Type B pancreatic cell (in vitro differentiated cells): ENCODE measurements at regions not wholly inside any gene's neighbourhood (a gene's known extent, or its start where the extent isn't known, plus 50 kb on each side); places are given as distances from the start of the nearest gene placed in this dataset.

Experiments
- DNase-seq: peaks from one replicate; pipeline ENCODE4 v3.0.0; 2021; ENCODE audit warnings: mixed read lengths; ENCODE audit not compliant: unreplicated experiment; ENCODE audit errors: extremely low spot score
- H3K27ac Mint-ChIP-seq: 2 replicates; pipeline ENCODE4 v1.8.0; 2021; ENCODE audit warnings: mild to moderate bottlenecking, mixed read lengths
- H3K27me3 Mint-ChIP-seq: 2 replicates; pipeline ENCODE4 v1.8.0; 2021; ENCODE audit warnings: mixed read lengths
- H3K36me3 Mint-ChIP-seq: 2 replicates; pipeline ENCODE4 v1.8.0; 2021; ENCODE audit warnings: mixed read lengths
- H3K4me1 Mint-ChIP-seq: one replicate; pipeline ENCODE4 v1.8.0; 2021; ENCODE audit warnings: mixed read lengths; ENCODE audit not compliant: unreplicated experiment
- H3K4me3 Mint-ChIP-seq: 2 replicates; pipeline ENCODE4 v1.8.0; 2021; ENCODE audit warnings: mild to moderate bottlenecking, mixed read lengths
- H3K9me3 Mint-ChIP-seq: 2 replicates; pipeline ENCODE4 v1.8.0; 2021; ENCODE audit warnings: mixed read lengths
- CTCF ChIP-seq: fragments of 200-600 bp; sonication (generic); conservative IDR thresholded peaks from 2 replicates; pipeline ENCODE4 v1.5.0; 2021; ENCODE audit warnings: antibody characterized with exemption, mild to moderate bottlenecking

- no peak for DNase-seq
- TF ChIP-seq CTCF, result no peak
- Mint-ChIP-seq H3K36me3 (no peaks in the 10 kb centered on the region), H3K4me3 (no peak overlapping the region), H3K9me3 (peaks cover 4% of the 10 kb centered on the region), H3K4me1 (peaks cover 17% of the 10 kb centered on the region), H3K27ac (no peak overlapping the region), H3K27me3 (no peaks in the 10 kb centered on the region)
Measured at GRCh38 chr5:34535944-34536623, 120.0 kb upstream of the RAI14 start.

- Mint-ChIP-seq H3K4me1 (peaks cover 17% of the 10 kb centered on the region), H3K4me3 (no peak overlapping the region), H3K27me3 (no peaks in the 10 kb centered on the region), H3K36me3 (no peaks in the 10 kb centered on the region), H3K9me3 (peaks cover 4% of the 10 kb centered on the region), H3K27ac (no peak overlapping the region)
- TF ChIP-seq CTCF, result no peak
- DNase-seq, result no peak
Measured at GRCh38 chr5:34536699-34537098, 119.4 kb upstream of the RAI14 start.

GRCh38 chr5:34538026-34538672 lies 118.0 kb upstream of the RAI14 start:
- Mint-ChIP-seq H3K9me3 (peaks cover 10% of the 10 kb centered on the region), H3K4me3 (no peak overlapping the region), H3K36me3 (no peaks in the 10 kb centered on the region), H3K27ac (no peak overlapping the region), H3K27me3 (no peaks in the 10 kb centered on the region), H3K4me1 (peaks cover 17% of the 10 kb centered on the region)
- DNase-seq, result no peak
- TF ChIP-seq CTCF, result no peak

GRCh38 chr5:34539183-34539582 lies 116.9 kb upstream of the RAI14 start:
- H3K9me3 Mint-ChIP-seq, result peaks cover 12% of the 10 kb centered on the region
- no peak overlapping the region for H3K27ac Mint-ChIP-seq
- no peak for DNase-seq
- no peaks in the 10 kb centered on the region for H3K36me3 Mint-ChIP-seq
- no peak overlapping the region for H3K4me3 Mint-ChIP-seq
- H3K27me3 Mint-ChIP-seq, result no peaks in the 10 kb centered on the region
- no peak for TF ChIP-seq CTCF
- H3K4me1 Mint-ChIP-seq, result peaks cover 11% of the 10 kb centered on the region

GRCh38 chr5:34541067-34541466 lies 115.1 kb upstream of the RAI14 start:
- no peak overlapping the region for H3K4me3 Mint-ChIP-seq

More at GRCh38 chr5:34541067-34541466, 115.1 kb upstream of the RAI14 start:
- DNase-seq, result no peak
- Mint-ChIP-seq H3K4me1 (peaks cover under 1% of the 10 kb centered on the region), H3K27ac (no peak overlapping the region), H3K36me3 (peaks cover under 1% of the 10 kb centered on the region), H3K9me3 (peaks cover 14% of the 10 kb centered on the region), H3K27me3 (no peaks in the 10 kb centered on the region)
- no peak for TF ChIP-seq CTCF
